CD4-positive, alpha-beta T cell treated with Interleukin-15 for 4 hours (primary cell): ENCODE measurements at regions not wholly inside any gene's neighbourhood (a gene's known extent, or its start where the extent isn't known, plus 50 kb on each side); places are given as distances from the start of the nearest gene placed in this dataset.

Experiments
- DNase-seq: peaks from one replicate; pipeline ENCODE4 v3.0.0-alpha.2; 2020; ENCODE audit warnings: low spot score

DNA sequence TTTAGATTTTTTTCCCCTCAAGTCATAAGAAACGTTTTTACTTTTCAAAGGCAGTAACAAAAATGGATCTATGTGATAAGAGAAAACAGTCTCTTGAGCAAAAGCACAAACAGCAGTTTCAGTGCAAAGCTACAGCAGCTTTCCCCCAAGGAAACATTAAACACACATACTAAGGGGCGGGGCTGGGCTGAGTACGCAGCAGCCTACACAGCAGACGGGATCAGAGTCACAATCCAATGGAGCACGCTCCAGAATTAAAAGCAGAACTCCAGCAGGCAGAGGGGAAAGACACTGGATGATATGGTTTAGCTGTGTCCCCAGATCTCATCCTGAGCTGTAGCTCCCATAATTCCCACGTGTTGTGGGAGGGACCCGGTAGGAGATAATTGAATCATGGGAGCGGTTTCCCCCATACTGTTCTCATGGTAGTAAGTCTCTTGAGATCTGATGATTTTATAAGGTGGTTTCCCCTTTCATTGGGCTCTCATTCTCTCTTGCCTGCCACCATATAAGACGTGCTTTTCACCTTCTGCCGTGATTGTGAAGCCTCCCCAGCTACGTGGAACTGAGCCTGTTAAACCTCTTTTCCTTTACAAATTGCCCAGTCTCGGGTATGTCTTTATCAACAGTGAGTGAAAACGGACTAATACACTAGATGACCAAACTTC is 116.2 kb upstream of the SLCO3A1 start:
- DNase-seq: no peak

DNA sequence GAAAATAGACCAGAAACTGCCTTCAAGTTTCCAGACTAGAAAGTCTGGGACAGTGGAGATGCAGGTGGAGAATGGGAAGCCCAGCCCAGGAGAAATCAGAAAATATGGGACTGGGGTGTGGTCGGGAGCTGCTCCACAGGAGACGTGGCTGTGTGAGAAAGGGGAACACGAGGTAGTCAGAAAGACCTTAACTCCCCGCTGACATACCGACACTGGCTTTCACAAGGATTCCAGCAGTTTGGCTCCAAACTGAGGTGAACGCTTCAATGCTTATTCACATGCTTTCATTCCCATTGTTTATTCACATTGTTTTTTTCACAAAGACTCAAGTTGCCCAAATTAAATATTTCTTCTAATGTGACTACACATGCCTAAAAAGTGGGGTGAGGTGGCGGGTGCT is 111.5 kb upstream of the SLCO3A1 start:
- no peak for DNase-seq

DNA sequence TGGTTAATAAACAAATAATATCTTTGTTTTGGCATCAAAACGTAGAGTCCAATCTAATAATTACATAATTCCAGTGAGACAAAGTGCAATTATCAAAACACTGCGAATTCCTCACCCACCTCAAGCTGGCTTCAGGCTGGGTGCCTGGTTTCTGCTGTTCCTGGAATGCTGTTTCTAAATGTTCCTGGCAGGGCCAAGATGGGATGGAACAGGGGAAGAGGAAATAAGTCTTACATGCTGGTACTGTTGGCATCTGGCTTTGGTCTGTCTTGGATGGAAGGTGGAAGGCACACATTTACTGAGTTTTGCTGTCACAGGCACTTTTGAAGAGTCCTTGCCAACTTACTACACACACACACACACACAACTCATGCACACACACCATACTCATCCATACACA is 101.9 kb upstream of the SLCO3A1 start:
- no peak for DNase-seq

GRCh38 chr15:91752081-91752785 is 101.3 kb upstream of the SLCO3A1 start:
- DNase-seq: no peak

- DNase-seq: no peak
These were observed 93.9 kb upstream of the SLCO3A1 start for GRCh38 chr15:91759560-91759959.

DNA sequence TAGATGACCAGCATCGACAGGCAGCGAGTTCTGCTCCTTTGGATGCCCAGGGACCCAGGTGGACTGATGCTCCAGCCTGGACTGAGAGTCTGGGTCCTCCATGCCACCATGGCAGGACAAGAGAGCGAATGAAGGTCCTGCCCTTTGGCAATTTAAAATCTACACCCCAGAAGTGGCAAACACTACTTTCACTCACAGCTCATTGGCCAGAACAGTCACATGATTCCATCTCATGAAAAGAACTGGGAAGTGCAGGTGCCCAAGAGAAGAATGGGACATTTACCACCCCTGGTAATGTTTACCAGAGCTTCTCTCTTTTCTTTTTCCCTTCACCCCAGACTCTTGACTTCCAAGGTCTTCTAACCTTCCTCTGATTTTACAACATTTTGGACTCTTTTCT is 87.8 kb upstream of the SLCO3A1 start:
- DNase-seq: no peak

DNA sequence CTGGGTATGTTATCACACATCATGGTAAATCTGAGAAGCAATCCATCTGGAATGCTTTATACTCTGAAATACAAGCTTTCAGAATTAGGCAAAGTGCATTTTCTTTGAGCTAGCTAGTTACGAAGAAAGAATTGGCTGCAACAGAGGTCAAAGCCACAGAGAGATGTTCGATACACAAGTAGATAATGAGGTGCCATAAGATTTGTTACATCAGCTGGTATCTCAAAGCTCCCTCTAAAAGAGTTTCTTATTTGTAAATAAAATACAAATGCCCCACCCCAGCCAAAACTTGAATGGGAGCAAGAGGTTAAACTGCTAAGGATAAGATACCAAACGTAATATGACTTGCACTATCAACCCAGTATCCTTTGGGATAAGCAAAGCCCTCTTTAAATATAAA is 84.0 kb upstream of the SLCO3A1 start:
- DNase-seq: no peak

DNA sequence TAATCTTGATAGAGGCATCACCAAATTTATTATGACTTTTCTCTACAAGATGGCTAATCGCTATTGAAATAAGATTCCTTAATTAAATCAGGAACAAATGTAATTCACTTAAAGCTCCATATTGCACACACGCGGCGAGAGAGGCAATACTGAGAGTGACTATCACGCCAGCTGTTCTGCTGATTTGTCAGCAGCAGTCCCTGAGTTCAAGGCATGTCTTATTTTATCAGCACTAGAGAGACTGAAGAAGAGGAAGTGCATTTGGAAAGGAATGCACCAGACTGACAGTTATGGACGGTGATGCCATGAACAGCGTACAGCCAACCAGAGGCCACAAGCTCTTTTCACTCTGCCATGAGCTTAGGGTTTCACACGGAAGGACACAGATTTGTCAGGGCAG is 83.6 kb upstream of the SLCO3A1 start:
- DNase-seq: no peak

DNA sequence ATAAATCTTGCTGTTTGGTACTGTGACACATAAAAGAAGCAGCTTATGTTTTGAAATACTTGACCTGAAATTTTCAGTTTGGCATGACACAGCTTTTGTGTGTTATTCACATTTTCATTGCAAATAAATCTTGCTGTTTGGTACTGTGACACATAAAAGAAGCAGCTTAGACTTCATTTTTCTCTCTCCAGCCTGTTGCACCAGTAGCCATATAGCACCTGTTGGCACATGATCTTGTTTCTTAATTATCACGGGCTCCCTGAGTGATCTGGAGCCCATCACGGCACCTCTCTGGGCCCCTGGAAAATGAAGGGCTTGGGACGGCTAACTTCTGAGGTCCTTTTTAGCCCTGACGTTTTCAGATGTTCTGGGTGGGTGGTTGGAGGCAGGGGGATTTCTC is 77.4 kb upstream of the SLCO3A1 start:
- no peak for DNase-seq

DNA sequence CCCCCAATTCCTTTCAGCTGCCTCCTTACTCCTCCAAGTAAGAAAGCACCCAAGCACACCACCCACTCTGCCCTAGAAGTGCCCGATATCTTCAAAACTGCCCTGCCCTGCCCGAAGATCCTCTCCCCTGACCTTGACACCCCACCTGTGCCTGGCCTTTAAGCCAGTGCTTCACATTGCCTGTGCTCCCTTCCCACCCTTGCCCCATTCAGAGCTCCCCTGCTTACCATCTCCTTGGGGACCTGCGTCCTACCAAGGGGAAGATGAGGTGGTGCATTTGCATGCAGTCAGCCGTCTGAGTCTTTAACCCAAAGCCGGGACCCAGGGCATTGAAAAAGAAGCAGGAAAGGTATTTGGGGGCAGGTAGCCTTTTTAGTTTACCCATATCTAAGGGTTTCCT is 73.5 kb upstream of the SLCO3A1 start:
- no peak for DNase-seq

GRCh38 chr15:91780387-91780786 is 73.1 kb upstream of the SLCO3A1 start:
- DNase-seq: no peak

DNA sequence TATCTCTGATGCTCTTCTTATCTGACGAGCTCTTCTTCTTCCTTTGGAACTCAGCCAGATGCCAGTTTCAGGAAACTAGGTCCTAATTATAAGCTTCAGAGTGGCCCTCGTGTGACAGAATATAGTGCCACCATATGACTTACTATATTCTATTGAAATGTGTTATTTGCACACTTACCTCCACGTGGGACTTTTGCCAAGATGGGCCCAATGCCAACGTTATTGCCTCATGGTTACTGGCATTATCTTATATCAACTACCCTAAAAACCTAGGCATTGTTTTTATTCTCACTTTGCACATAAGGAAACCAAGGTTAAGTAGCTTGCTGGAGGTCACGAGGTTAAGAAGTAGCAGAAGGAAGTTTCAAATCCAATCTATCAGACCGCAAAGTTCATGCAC is 71.3 kb upstream of the SLCO3A1 start:
- no peak for DNase-seq

- DNase-seq: no peak
These were observed 70.5 kb upstream of the SLCO3A1 start for GRCh38 chr15:91783008-91783407.

DNA sequence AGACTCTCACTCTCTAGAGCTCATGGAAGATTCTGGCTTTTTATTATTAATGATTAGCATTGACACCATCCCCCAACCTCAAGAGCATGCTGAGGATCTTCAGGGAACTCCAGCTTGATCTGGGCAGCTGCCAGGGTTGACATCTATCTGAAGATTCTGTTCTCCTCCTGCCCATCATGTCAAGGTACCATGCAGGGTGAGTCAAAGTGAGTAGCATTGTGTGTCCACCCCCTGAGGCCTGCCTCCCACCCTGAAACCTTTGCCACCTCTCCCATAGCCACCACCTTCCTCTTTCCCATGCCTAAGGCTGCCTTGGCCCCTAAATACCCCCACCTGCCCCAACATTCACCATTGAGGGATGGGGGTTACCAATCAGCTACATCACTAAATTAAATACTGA is 70.1 kb upstream of the SLCO3A1 start:
- no peak for DNase-seq

DNA sequence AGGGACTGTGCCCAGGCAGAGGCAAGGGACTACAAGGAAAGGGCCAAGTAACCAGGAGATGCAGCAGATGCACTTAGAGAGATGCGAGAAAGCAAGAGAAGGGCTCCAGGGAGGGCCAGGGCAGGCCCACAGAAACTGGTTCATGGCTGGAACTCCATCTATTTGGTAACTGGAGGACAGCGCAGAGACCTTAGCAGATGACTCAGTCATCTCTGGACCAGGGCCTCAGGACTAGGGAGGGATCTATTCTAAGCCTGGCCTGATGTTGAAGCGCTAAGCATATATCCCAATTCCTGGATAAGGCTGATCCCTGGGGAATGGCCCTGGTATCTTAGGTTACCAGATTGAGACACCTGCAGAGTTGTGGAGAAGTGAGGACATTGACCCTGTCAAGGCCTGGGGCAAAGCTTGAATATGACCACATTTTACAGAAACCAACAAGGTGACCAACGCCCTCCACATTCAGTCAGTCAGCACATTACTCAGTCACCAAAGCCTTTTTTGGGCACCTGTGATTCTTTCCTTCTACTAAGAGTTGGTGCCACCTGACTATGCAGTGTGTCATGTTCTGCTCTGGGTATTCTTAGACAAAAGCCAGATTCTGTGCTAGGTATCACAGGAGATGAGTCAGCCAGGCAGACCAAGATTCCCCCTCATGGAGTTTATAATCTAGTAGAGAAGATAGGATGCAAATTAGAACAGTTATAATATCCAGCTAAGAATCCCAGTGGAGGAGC is 68.4 kb upstream of the SLCO3A1 start:
- no peak for DNase-seq

- no peak for DNase-seq
These were observed 66.3 kb upstream of the SLCO3A1 start for GRCh38 chr15:91787198-91787597.

- no peak for DNase-seq
These were observed 64.4 kb upstream of the SLCO3A1 start for GRCh38 chr15:91789136-91789535.

GRCh38 chr15:91790836-91791235 is 62.7 kb upstream of the SLCO3A1 start:
- DNase-seq: no peak

DNA sequence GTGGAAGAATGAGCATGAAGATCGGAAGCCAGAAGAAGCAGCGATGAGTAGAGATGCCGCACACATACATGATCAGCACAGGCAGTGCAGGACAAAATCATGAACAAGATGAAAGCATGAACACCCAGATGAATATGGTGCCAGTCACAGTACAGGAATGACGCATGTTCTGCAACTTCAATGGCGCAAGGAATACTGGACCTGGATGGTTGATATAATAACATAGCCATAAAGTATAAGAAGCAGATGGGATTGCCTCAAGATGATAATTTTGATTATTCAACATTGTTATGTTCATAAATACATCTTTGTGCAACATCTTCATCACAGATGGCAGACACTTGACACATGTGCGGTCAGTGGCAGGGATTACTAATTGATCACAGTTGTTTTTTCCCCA is 59.7 kb upstream of the SLCO3A1 start:
- DNase-seq: no peak

DNA sequence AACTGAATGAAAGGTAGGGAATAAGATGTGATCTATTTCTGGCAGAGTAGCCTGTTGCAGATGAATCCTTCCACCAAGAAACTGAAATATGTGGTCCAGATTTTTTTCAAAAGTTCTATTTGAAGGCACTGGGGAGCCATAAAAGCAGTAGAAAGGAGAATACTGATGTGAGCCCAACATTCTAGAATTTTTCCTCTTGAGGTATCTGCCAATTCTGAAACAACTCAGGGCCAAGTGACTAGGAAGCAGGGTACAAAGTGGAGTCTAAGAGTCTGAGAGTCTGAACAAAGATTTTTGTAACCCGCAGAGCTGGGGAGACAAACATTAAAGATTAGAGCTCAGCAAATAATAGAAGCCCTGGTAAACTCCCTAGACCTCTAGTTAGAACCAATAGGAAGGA is 58.3 kb upstream of the SLCO3A1 start:
- no peak for DNase-seq

DNA sequence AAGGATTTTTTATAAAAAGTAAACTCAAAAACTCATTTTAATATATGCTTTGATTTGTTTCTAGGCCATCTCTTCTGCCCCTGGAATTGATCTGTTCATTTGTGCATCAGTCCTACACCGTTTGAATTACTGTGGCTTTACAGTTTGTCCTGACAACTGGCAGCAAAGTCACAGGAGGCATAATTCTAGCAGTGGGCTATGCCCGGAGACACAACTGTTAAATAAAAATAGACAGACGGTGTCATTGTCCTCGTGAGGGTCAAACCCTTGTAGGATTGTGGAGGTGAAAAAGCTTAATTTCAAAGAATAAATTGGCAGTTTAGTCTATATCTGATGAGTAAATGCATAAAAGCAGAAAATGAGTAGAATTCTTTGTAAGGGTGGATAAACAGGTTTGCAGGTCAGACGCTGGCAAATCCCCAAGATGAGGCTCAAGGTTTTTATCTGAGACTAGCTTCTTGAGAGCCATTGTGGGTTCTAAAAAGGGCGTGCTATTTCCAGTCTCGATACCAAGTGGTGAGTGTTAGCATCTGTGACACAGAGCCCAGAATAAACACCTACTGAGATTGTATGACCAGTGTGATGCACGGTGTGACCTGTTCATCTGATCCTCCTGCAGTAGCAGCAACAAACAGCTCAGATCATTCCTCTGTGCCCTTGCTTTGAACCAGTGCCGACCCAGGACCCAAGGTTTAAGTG is 51.5 kb upstream of the SLCO3A1 start:
- DNase-seq: no peak

GRCh38 chr15:91803260-91803659 is 50.2 kb upstream of the SLCO3A1 start:
- no peak for DNase-seq
